Hematopoietic multipotent progenitor cell treated with erythropoietin and hydrocortisone succinate and interleukin-3 and kit ligand, for 4 days (in vitro differentiated cells): ENCODE measurements at regions not wholly inside any gene's neighbourhood (a gene's known extent, or its start where the extent isn't known, plus 50 kb on each side); places are given as distances from the start of the nearest gene placed in this dataset.

Experiments
- DNase-seq: peaks from one replicate; pipeline ENCODE4 v3.0.0-alpha.2; 2015

GRCh38 chr17:74097450-74098135 lies 105.9 kb upstream of the RPL38 start:
- no peak for DNase-seq

- DNase-seq = no peak
Measured at GRCh38 chr17:74098136-74099024, 105.1 kb upstream of the RPL38 start.

- DNase-seq = no peak
Measured at GRCh38 chr17:74099442-74100340, 103.8 kb upstream of the RPL38 start.

GRCh38 chr17:74104921-74105320 lies 98.6 kb upstream of the RPL38 start:
- no peak for DNase-seq

GRCh38 chr17:74107107-74107506 lies 96.4 kb upstream of the RPL38 start:
- DNase-seq = no peak

- DNase-seq = no peak
Measured at GRCh38 chr17:74108126-74108705, 95.3 kb upstream of the RPL38 start.

GRCh38 chr17:74110467-74110866 lies 93.0 kb upstream of the RPL38 start:
- DNase-seq = no peak

- DNase-seq = no peak
Measured at GRCh38 chr17:74113326-74113725, 90.2 kb upstream of the RPL38 start.

- no peak for DNase-seq
Measured at GRCh38 chr17:74113952-74114351, 89.5 kb upstream of the RPL38 start.

GRCh38 chr17:74114881-74115470 lies 88.5 kb upstream of the RPL38 start:
- no peak for DNase-seq

GRCh38 chr17:74115586-74115985 lies 87.9 kb upstream of the RPL38 start:
- DNase-seq = no peak

GRCh38 chr17:74116087-74116717 lies 87.3 kb upstream of the RPL38 start:
- DNase-seq = no peak

- no peak for DNase-seq
Measured at GRCh38 chr17:74117087-74117698, 86.3 kb upstream of the RPL38 start.

- DNase-seq = no peak
Measured at GRCh38 chr17:74117999-74118421, 85.5 kb upstream of the RPL38 start.

GRCh38 chr17:74118504-74118903 lies 85.0 kb upstream of the RPL38 start:
- peak; percentile 4 for DNase-seq

GRCh38 chr17:74119049-74119580 lies 84.4 kb upstream of the RPL38 start:
- DNase-seq = no peak

GRCh38 chr17:74119965-74120364 lies 83.5 kb upstream of the RPL38 start:
- DNase-seq = no peak

- peak; percentile 3 for DNase-seq
Measured at GRCh38 chr17:74123350-74123749, 80.1 kb upstream of the RPL38 start.

GRCh38 chr17:74123866-74124444 lies 79.5 kb upstream of the RPL38 start:
- DNase-seq = no peak

- DNase-seq = no peak
Measured at GRCh38 chr17:74125156-74125555, 78.3 kb upstream of the RPL38 start.
